ENCODE measurements at regions not wholly inside any gene's neighbourhood (a gene's known extent, or its start where the extent isn't known, plus 50 kb on each side); places are given as distances from the start of the nearest gene placed in this dataset.

DNA sequence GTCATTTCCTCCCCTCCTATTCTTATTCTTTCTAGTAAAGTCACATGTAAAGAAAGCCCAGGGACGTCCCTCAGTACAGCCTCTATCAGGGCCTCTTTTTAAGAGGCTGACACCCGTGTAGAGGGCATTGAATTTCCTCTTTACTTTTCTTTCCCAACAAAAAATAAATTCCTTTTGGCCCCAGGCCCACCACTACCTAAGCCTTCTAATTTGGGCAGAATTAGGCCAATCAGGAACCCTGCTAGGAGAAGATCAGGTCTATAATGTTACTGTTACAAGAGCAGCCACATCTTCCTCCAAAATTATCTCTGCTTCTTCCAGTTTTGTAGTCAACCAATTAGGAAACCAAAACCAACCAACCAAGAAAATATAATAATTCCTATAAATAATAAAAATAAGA is 189.6 kb upstream of the NREP start:
- H3K9me3 ChIP-seq: no peaks in the 10 kb centered on the region
- DNase-seq (no peak), ATAC-seq (no peak)
- no peaks in the 10 kb centered on the region for H3K27me3 ChIP-seq
- intact Hi-C loops (cut with DNase I): no loop called here
- H3K4me3 ChIP-seq: no peak overlapping the region
- no peak overlapping the region for H3K27ac ChIP-seq
- no peaks in the 10 kb centered on the region for H3K36me3 ChIP-seq (replicated peaks in 1 of 2; ENCODE audit: insufficient read depth in 1 of 2, low read depth in 2 of 2)
- no peak for TF ChIP-seq POLR2A (IDR thresholded peaks at IDR 0.05)
- TF ChIP-seq, protein P1, sequence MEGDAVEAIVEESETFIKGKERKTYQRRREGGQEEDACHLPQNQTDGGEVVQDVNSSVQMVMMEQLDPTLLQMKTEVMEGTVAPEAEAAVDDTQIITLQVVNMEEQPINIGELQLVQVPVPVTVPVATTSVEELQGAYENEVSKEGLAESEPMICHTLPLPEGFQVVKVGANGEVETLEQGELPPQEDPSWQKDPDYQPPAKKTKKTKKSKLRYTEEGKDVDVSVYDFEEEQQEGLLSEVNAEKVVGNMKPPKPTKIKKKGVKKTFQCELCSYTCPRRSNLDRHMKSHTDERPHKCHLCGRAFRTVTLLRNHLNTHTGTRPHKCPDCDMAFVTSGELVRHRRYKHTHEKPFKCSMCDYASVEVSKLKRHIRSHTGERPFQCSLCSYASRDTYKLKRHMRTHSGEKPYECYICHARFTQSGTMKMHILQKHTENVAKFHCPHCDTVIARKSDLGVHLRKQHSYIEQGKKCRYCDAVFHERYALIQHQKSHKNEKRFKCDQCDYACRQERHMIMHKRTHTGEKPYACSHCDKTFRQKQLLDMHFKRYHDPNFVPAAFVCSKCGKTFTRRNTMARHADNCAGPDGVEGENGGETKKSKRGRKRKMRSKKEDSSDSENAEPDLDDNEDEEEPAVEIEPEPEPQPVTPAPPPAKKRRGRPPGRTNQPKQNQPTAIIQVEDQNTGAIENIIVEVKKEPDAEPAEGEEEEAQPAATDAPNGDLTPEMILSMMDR (IDR thresholded peaks at IDR 0.05): no peak
- H3K4me1 ChIP-seq: no peaks in the 10 kb centered on the region
- 64 to 81% methylated on average over 2 of the region's 2 CpGs for WGBS, 2 donors

DNA sequence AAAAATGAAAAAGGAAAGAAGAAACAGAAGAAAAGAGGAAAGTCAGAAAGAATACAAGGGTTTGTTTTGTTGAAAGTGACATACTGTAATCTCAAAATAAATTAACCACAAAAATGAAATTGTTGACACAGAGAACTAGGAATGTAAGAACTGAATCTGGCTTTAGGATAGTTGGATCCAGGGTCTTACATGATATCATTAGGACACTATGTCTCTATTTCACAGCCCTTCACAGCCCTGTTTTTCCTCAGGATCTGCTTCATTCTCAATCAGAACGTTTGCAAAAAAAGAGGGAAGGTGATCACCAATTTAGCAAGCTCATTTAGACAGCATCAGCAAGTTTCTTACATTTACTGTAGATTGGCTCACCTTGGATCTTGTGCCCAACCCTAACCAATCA is 188.5 kb upstream of the NREP start:
- Histone ChIP-seq H3K27ac (no peak overlapping the region), H3K27me3 (no peaks in the 10 kb centered on the region), H3K9me3 (no peaks in the 10 kb centered on the region), H3K4me1 (no peaks in the 10 kb centered on the region), H3K4me3 (no peak overlapping the region), H3K36me3 (replicated peaks in 1 of 2; ENCODE audit: insufficient read depth in 1 of 2, low read depth in 2 of 2) (no peaks in the 10 kb centered on the region)
- no peak for ATAC-seq
- TF ChIP-seq POLR2A (IDR thresholded peaks at IDR 0.05): no peak
- TF ChIP-seq, protein P1 (IDR thresholded peaks at IDR 0.05): no peak
- no peak for DNase-seq
- intact Hi-C loops (cut with DNase I): no loop called here
- WGBS, 2 donors: 18 to 33% methylated on average over 1 of the region's 1 CpG

DNA sequence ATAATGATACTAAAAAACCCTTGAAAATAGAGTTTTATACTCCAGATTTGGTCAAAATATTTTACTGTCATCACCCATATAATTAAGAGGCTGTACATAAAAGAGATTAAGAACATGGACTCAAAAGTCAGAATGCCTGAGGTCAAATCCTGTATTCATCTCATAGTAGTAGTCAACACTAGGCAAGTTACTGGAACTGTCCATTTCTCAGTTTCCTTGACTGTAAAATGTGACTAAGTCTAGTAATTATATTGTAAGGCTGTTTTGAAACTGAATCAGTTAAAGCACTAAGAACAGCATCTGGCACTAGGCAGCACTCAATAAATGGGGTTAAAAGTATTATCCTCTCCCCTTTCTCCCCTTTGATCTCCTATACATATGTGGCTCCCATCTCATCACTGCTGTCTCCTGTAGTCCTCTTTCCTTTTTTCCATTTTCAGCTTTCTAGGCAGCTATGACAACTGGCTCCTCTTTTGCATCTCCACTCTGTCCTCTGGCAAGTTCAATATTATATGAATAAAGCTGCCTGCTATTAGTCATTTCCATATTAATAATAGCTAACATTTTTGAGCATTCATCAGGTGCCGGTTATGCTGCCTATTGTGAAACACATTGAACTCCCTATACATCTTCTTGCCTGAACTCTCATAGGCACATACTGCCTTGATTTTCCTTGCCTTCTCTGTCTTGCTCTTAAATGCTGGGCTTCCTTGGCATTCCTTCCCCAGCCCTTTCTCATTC is 185.8 kb upstream of the NREP start:
- no peak for DNase-seq
- intact Hi-C loops (cut with DNase I): no loop called here

DNA sequence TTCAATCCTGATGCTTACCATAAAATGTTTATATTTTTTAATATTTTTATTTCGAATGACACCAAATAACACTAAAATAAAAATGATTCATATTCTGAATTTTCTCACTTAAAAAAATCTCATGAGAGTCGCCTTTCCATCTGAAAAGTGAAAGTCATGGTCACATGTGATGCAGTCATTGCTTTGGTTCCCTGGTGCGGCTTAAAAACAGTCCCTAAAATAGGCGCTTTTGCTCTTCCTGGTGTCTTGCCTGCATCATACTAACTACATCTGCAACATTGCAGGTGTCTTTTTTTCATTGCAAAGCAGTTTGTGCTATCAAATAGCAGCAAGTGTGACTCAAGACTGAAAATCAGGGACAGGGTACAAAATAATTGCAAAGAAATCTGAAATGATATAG is 185.2 kb upstream of the NREP start:
- 79 to 81% methylated on average over 4 of the region's 4 CpGs for WGBS, 2 donors

More for the DNA sequence above, 185.8 kb upstream of the NREP start:
- no peaks in the 10 kb centered on the region for H3K36me3 ChIP-seq (replicated peaks in 1 of 2; ENCODE audit: insufficient read depth in 1 of 2, low read depth in 2 of 2)
- 72 to 84% methylated on average over 1 of the region's 1 CpG for WGBS, 2 donors
- H3K4me1 ChIP-seq: no peaks in the 10 kb centered on the region
- no peak for ATAC-seq
- TF ChIP-seq POLR2A (IDR thresholded peaks at IDR 0.05): no peak
- TF ChIP-seq, protein P1 (IDR thresholded peaks at IDR 0.05): no peak
- H3K9me3 ChIP-seq: no peaks in the 10 kb centered on the region
- no peaks in the 10 kb centered on the region for H3K27me3 ChIP-seq
- H3K27ac ChIP-seq: no peak overlapping the region
- no peak overlapping the region for H3K4me3 ChIP-seq

More for the DNA sequence above, 185.2 kb upstream of the NREP start:
- DNase-seq (no peak), ATAC-seq (no peak)
- intact Hi-C loops (cut with DNase I): no loop called here
- Histone ChIP-seq H3K9me3 (no peaks in the 10 kb centered on the region), H3K4me3 (no peak overlapping the region), H3K27ac (no peak overlapping the region), H3K36me3 (replicated peaks in 1 of 2; ENCODE audit: insufficient read depth in 1 of 2, low read depth in 2 of 2) (no peaks in the 10 kb centered on the region), H3K27me3 (no peaks in the 10 kb centered on the region), H3K4me1 (no peaks in the 10 kb centered on the region)
- TF ChIP-seq POLR2A (IDR thresholded peaks at IDR 0.05): no peak
- TF ChIP-seq, protein P1 (IDR thresholded peaks at IDR 0.05): no peak
